ENCODE measurements at regions not wholly inside any gene's neighbourhood (a gene's known extent, or its start where the extent isn't known, plus 50 kb on each side); places are given as distances from the start of the nearest gene placed in this dataset.

GRCh38 chr14:97618401-97618800, 821.2 kb downstream of the VRK1 start:
- CTCF ChIA-PET = interaction anchor here (1.3 kb wide), 1 partner anchor 13 kb away, joined by 4 read pairs; no protein-coding TSS in a partner anchor
- POLR2A ChIA-PET = no interaction called here
- TF ChIP-seq CTCF (IDR thresholded peaks at IDR 0.05; ENCODE audit: control extremely low read depth, extremely low read depth, low read depth, missing control alignments) = no peak
- DNase-seq (ENCODE audit: extremely low spot score) = no peak

GRCh38 chr14:97618917-97619690, 821.9 kb downstream of the VRK1 start:
- CTCF ChIA-PET = interaction anchor here (1.3 kb wide), 1 partner anchor 13 kb away, joined by 4 read pairs; no protein-coding TSS in a partner anchor
- POLR2A ChIA-PET = no interaction called here
- no peak for TF ChIP-seq CTCF (IDR thresholded peaks at IDR 0.05; ENCODE audit: control extremely low read depth, extremely low read depth, low read depth, missing control alignments)
- DNase-seq (ENCODE audit: extremely low spot score) = no peak

- ChIA-PET POLR2A (no interaction called here), CTCF (no interaction called here)
- TF ChIP-seq CTCF (IDR thresholded peaks at IDR 0.05; ENCODE audit: control extremely low read depth, extremely low read depth, low read depth, missing control alignments) = no peak
- DNase-seq (ENCODE audit: extremely low spot score) = no peak
Measured at GRCh38 chr14:97620066-97620465, 822.9 kb downstream of the VRK1 start.

GRCh38 chr14:97624985-97625384, 827.8 kb downstream of the VRK1 start:
- DNase-seq (ENCODE audit: extremely low spot score) = no peak
- ChIA-PET CTCF (interaction anchor here (1.2 to 1.3 kb wide), 2 partner anchors 12 to 22 kb away, joined by 3 read pairs; no protein-coding TSS in a partner anchor), POLR2A (no interaction called here)
- TF ChIP-seq CTCF (IDR thresholded peaks at IDR 0.05; ENCODE audit: control extremely low read depth, extremely low read depth, low read depth, missing control alignments) = no peak

GRCh38 chr14:97625477-97625876, 828.3 kb downstream of the VRK1 start:
- ChIA-PET CTCF (interaction anchor here (1.2 to 1.3 kb wide), 2 partner anchors 11 to 22 kb away, joined by 3 read pairs; no protein-coding TSS in a partner anchor), POLR2A (no interaction called here)
- no peak for TF ChIP-seq CTCF (IDR thresholded peaks at IDR 0.05; ENCODE audit: control extremely low read depth, extremely low read depth, low read depth, missing control alignments)
- no peak for DNase-seq (ENCODE audit: extremely low spot score)

GRCh38 chr14:97626088-97626487, 828.9 kb downstream of the VRK1 start:
- CTCF ChIA-PET = interaction anchor here (1.2 to 1.3 kb wide), 2 partner anchors 11 to 23 kb away, joined by 3 read pairs; no protein-coding TSS in a partner anchor
- POLR2A ChIA-PET = no interaction called here

More at GRCh38 chr14:97626088-97626487, 828.9 kb downstream of the VRK1 start:
- no peak for TF ChIP-seq CTCF (IDR thresholded peaks at IDR 0.05; ENCODE audit: control extremely low read depth, extremely low read depth, low read depth, missing control alignments)
- DNase-seq (ENCODE audit: extremely low spot score) = no peak
